ENCODE measurements at regions not wholly inside any gene's neighbourhood (a gene's known extent, or its start where the extent isn't known, plus 50 kb on each side); places are given as distances from the start of the nearest gene placed in this dataset.

DNA sequence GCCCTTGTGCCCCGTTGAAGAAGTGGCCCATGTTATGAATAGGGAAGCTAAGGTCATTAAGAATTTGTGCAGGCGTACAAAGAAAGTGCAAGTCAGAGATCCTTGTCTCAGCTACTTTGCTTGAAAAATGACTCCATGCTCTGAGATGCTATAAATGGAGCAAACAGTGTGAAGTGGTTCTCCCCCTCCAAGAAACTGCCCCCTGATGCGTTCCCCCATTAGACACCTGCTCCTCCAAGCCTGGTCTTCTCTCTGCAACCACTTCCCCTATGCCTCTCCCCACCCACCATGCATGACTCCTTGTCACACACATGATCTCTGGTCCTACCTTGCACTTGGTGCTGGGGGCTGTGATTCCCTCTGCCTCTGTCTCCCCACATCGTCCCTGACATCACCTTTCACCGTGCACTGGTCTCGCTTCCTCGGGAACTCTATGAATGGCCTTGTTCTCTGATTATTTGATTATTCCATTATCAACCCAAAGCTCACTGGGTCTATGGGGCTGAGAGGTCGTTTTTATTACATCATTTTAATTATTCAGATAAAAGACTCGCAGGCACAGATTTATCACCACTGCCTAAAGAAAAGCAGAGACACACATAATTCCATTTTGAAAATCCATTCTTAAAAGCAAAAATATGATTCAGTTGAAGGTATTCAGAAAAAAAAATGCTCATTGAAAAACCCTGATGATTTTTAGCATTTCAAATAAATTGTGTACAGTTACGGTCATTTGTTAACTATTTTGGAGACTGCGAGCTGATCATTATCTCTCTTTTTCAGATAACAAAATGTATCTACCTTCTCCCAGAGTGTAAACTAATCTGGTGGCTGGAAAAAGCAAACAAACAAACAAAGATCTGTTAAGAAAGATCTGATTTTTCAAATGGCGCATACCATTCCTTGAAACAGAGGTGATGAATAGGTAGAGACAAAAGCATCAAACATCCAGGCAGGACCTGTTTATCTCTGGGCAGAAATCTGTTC lies 294.9 kb downstream of the SOX11 start:
- no peak for DNase-seq (ENCODE audit: low read depth in 2 of 2)

DNA sequence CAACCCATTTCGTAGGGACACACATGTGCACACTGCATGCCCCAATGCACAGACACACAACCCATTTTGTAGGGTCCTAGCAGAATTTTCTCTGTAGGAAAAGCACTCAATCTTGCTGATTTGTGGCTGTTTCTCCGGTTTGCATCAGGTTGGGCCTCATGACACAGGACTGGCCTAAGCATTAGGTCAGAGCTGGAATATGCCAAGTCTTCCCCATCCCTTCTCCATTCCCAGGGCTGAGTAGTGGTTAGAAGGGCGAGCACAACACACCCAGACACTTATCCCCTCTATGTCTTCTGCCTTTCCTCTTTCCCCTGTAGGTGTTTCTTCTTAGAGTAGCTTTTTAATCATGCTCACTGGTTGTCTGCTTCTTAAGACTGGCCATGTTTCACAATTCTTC lies 295.9 kb downstream of the SOX11 start:
- DNase-seq (ENCODE audit: low read depth in 2 of 2), result no peak

DNA sequence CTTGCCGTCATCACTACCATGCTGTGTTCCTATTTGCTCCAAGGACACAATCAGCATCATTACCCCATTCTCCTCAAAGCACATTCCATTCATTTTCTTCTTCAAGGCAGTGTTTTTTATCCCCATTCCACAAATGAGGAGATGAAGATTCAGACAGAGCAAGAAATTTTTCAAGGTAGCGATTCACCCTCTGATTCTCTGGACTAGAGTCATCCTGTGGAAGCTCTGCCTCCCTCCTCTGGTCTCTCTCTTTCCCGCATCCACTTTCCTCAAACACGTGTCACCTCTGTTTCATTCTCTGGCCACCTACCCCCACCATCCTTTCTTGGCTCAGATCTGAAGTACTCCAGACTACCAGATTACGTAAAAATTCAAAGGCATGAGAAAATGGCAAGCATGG lies 297.9 kb downstream of the SOX11 start:
- DNase-seq (ENCODE audit: low read depth in 2 of 2), result no peak

DNA sequence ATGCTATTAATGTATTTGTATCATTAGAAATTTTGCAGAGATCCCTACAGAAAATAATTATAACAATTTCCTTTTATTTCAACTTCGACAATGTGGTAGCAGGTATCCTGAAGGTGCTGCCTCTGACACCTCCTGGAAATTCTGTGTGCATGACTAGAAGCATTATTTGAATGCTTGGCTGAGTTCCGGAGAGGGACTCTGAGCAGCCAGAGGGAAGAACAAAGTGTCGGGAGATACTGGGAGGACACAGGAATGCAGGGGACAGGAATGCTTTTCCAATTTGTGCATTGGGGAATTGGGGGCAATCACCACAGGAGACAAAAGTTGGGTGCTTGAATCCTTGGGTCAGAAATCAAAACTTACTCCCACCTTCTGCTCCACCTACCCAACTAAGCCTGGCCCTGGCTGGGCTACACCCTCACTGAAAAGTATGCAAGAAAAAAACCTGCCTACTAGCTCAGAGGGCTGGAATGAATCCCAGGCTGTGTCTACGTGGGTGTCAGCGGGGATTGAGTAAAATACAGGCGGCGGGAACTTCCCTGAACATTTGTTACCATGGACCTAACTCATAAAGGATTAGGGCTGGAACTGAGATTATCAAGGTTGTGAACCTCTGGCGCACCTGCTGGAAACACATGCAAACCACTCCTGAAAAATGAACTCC lies 299.3 kb downstream of the SOX11 start:
- no peak for DNase-seq (ENCODE audit: low read depth in 2 of 2)

DNA sequence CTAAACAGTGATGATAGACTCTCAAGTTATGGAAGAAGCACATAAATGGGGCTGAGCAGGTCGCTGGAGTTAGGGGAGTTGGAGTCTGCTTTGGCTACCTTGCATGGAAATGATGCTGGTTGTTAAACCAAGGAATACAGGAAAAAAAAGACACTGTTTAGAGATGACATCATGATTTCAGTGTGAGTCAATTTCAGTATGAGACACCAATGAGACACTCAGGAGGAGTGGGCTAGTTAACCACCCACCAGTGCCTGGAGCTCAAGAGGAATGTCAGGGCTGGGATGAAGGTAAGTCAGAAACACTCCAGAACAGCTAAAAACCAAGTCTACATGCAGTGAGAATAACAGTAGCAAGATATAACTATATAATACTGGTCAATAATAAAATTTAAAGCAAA lies 303.6 kb downstream of the SOX11 start:
- no peak for DNase-seq (ENCODE audit: low read depth in 2 of 2)

DNA sequence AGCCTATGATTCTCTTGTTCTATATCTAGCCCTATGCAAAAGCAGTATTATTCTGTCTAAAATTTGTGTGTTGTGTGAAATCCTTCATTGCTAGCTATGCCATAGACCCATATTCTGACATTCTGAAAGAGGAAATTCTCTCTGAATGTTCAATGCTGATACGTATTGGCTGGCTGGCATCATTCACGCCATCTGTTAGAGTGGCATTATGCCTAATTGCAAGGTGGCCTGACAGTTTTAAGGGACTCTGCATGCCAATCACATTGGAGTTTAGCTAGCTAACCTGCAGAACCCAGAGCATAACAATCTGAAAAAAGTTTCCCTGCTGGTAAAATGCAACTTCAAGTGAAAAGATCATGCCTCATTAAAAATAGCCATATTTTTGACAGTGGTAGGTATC lies 316.0 kb downstream of the SOX11 start:
- no peak for DNase-seq (ENCODE audit: low read depth in 2 of 2)

DNA sequence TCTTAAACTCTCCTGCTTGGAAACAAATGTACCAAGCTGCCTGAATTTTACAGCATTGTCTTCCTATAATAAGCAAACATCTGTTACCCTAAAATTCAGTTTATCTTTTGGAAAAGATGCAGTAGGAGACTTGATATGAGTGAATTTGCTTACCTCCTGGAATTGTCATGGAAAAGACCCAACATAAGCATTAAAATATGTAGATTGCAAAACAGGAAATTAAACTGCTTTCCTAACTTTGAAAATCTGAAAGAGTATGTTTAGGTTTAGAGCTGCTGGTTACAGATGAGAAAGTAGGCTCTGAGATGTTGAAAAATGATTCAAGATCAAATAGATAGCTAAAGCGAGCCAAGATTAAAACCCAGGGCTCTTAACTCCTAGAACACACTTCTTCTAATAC lies 316.5 kb downstream of the SOX11 start:
- no peak for DNase-seq (ENCODE audit: low read depth in 2 of 2)

DNA sequence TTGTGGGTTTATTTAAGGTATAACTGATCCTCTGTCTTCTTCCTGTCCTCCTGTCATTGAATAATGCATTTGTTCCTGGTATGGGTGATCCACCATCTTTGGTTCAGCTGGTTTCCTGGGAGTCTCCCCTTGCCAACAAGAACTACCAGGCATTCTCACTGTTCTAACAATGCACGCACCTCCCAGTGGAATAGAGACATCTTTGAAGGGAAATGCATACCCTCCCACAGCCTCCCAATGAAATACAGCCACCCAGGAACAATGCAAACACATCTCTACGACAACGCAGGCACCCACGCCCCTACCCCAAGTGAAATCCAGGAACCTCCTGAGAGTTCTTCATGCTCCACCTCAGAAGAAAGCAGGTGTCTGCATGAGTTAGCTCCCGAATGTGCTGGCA lies 318.0 kb downstream of the SOX11 start:
- no peak for DNase-seq (ENCODE audit: low read depth in 2 of 2)

DNA sequence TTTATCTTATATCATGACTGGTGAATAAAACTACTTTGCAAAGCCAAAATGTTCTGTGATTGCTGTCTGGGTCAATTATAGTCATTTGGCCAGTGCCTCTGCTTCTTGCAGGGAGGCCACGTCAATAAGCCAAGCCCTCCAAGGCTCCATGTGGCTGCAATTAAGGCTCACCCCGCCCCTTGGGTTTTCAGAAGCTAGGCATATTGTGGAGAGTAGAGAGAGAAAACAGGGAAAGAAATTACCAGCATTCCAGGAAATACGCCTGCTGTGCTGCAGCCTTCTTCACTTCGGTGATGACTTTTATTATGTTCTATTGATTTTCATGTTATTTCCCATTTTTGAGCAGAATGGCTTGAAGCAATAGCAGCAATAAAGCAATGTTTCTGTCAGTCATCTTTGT lies 319.7 kb downstream of the SOX11 start:
- DNase-seq (ENCODE audit: low read depth in 2 of 2), result no peak

DNA sequence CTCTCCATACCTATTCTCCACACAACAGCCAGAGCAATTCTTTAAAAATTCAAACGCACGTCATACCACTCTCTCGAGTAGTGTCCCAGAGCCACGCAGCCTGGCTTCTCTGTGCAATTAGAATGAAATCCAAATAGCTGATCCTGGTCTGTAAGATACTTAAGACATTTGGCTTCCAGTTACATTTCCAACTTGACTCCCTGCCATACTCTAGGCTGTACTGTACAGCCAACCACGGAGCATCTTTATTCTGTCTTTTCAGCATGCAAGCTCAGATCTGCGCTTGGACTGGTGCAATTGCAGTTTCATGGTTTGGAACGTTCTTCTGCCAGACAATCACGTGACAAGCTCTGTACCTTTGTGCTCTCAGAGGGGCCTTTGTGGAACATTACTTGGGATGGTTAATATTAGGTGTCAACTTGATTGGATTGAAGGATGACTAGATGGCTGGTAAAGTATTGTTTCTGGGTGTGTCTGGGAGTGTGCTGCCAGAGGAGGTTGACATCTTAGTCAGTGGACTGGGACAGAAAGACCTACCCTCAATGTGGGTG lies 325.6 kb downstream of the SOX11 start:
- no peak for DNase-seq (ENCODE audit: low read depth in 2 of 2)

DNA sequence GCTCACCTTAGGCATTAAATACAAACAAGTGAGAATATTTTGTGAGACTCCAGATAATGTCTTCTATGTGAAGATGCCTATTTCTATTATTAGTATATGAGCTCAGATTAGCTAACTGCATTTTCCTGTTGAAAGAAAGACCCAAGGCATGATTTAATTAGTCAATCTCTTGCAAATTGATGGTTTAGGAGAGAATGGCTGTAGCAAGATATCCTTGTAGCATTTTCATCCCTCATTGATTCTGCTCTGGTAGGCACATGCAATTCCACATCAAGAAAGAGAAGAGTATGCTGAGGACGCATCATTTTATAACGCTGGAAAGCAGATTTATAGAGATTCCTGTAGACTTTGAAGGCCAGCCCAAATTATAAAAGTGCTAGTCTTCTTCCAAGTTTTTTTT lies 332.0 kb downstream of the SOX11 start:
- DNase-seq (ENCODE audit: low read depth in 2 of 2), result no peak

DNA sequence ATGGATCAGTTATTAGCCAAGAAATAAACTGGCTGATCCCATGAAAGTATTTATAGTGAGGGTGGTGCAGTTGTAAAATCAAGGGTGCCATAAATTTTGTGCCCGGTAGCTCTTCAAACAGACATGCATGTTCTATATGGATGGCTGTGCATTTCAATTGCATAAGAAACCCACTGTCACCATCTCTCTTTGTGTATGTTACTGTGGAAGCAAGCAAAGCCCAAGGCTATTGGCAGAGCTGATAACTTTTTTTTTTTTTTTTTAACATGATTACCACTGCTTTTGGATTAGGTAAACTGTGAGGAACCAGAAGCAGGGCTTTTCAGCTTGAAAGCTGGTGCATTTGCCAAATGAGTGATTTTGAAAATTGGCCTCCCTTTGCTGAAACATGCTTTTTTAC lies 332.6 kb downstream of the SOX11 start:
- no peak for DNase-seq (ENCODE audit: low read depth in 2 of 2)

DNA sequence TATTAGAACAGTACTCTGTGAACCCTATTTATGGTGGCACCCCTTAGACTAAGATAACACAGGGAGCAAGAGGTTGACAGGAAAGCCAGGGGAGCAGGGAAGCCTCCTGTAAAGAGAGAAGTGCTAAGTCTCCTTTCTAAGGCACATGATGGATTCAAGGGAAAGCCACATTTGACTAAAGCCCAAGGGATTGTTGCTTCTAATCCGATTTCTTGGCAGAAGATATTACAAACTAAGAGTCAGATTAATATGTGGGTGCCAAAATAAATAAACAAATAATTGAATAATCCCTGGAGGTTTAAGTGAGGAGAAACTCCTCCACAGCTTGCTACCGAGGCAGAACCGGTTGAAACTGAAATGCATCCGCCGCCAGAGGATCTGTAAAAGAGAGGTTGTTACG lies 333.2 kb downstream of the SOX11 start:
- no peak for DNase-seq (ENCODE audit: low read depth in 2 of 2)

DNA sequence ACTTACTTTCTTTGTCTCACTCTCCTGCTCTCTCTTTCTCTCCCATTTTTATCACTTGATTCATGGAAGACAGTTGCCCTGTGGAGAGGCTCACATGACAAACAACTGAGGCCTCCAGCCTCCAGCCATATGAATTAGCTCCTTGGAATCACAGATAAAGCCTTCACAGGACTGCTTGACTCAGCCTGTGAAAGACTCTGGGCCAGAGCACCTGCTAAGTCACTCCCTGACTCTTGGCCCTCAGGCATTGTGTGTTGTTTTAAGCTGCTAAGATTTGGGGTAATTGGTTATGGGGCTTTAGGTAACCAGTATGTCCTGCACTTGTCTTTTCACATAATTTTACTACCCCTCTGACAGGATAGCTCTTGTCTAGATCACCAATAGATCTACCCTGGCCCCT lies 334.9 kb downstream of the SOX11 start:
- no peak for DNase-seq (ENCODE audit: low read depth in 2 of 2)

DNA sequence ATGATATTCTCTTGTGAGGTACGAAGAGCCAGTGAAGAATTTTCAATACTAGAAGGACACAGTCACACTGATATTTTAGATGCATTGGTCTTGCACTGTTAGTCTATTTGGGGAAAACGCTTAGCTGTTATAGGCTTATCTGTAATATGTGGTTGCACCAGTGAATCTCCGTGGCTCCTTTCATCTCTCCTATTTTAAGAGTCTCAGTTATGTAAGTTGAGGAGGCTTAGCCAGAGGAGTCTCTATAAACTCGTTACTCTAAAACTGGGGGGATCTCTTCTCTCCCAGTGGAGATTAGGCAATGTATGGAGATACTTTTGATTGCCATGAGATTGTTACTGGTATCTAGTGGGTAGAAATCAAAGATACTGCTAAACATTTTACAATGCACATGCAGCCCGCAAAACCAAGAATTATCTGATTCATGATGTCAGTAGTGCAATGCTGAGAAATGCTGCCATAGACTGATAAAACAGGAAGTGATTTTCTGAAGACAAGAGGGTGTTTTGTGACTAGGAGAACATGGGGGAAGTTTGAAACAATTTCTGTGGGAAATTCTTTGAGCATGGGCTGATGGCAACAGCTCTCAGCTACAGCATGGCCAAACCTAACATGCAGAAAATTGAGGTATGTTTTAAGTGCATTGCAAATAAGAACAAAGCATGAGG lies 339.1 kb downstream of the SOX11 start:
- DNase-seq (ENCODE audit: low read depth in 2 of 2), result no peak

DNA sequence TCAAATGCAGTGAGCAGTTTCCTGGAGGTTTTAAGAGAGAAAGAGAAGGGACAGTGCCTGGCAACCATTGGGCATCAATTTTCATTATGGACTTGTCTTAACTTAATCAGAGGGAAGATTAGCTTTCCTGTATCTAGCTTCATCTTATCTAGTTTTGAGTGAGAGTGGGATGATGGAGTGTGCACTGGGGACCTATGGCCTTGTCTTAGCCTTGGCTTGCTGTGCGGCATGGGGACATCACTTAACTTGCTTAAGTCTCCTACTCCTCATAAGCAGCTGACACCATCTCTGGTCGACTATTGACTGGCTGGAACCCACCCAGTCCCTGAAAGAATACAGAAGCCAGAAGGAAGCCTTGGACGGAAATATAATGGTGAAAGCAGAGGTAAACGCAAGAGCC lies 344.0 kb downstream of the SOX11 start:
- DNase-seq (ENCODE audit: low read depth in 2 of 2), result no peak

DNA sequence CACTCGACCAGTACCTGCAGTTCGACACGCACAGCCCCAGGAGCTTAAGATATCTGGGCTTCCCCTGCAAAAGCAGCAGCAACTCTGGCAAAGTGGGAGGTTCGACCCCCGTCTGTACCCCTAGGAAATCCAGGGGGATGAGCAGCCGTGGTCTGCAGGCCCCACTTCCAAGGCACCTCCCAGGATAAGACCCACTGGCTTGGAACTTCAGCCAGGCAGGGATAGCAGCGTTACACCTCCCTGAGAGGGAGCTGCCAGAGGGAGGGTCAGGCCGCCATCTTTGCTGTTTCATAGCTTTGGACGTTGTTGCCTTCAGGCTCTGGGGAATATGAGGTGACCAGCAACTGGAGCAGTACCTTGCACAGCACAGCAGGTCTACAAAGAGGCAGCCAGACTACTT lies 351.1 kb downstream of the SOX11 start:
- no peak for DNase-seq (ENCODE audit: low read depth in 2 of 2)

DNA sequence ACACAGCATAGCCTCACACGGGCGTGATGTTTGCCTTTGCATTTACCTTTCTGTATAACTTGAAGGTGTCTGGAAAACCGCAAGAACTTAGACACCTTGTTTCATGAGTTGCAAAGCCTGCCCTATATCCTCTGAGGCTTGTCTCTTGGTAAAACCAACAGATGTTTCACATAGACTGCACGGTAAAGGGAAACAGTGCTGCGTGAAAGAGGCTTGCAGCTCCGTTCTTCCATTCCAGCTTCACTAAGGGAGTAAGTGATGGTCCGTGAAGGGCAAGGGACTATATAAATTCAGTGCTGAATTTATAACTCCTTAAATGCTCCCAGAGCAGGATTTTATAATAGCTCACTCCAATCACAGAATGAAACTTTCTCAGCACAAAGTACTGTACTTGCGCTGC lies 360.5 kb downstream of the SOX11 start:
- no peak for DNase-seq (ENCODE audit: low read depth in 2 of 2)

DNA sequence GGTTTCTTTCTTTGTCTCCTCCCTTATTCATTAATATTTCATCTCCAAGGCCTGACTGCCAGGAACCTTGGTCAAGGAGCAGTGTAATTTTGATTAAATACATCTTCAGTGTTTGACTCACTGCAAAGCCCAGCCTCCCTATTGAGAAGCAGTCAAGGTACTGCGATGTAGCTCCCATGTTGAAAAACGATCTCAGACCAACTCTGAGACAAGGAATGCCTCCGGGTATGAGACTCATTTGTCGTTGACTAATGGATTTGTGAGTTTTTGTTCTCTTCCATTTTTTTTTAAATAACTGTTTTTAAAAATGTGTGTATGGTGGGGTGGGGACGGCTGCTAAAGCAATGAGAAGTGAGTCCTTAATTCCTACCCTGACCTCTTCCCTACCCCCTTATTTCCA lies 361.6 kb downstream of the SOX11 start:
- DNase-seq (ENCODE audit: low read depth in 2 of 2), result no peak

DNA sequence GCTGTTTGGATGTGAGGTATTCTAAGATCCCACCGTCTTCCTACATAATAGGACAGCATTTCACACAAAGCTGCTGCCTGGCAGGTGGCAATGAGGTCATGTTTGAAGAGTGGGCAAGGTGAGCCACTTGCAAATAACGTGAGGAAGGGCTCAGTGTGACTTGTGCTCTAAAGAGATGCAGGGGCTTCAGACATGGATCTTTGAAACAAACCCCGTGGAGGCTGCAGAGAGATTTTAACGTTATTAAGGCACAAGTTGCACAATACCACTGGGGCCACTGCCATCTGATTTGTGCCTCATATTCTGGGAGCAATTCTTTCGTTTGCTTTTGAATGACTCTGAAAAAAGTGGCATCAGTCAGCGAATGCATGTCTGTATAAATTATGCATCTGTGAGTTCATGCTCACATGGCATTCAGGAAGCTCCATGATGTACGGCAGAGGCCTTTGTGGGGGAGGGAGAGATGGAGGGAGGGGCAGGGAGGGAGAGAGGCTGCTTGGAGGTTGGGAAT lies 362.0 kb downstream of the SOX11 start:
- no peak for DNase-seq (ENCODE audit: low read depth in 2 of 2)

DNA sequence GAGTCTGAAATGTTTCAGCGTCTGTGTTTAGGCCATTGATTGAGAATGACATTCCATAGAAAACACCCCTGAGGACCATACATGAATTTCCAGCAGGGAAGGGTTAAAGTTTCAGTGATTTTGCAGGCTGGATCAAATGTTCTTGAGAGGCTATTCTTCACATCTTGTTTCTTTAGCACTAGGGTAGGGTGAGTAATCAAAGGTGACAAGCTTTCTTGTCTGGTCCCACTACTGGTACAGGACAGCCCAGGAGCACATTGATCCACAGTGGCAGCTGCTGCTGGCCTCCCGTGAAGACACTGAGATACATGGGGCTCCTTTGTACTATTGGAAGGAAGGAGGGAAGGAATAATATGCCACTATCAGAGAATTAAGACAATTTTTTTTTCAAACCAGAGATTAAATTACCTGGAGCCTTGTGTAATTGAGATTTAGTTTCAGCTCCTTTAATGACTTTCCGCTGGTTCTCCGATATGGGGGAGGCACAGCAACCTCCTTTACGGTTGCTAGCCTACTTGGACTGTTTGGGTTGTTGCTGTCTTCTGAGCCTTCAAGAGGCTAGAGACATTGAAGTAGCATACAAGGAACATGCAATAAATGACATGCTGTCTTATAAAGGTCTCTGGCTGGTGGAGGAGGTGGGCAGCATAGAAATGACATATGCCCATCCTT lies 368.9 kb downstream of the SOX11 start:
- no peak for DNase-seq (ENCODE audit: low read depth in 2 of 2)

DNA sequence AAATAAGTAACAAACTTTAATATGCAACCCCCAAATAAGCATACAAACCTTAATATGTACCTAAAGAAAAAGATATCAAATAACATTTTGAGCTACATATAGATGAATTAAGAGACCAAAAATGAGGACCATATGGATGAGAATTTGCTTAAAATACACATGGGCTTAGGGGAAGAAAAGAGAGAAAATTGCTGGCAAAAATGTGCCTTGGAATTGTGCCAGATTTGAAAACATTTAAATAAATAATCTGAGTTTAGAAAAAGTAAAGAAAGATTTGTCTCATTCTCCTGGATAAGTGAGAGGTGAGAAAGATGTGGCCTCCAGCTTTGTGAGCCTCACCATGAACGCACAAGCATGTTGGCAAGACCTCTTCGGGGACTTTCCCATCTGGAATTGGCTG lies 372.6 kb downstream of the SOX11 start:
- DNase-seq (ENCODE audit: low read depth in 2 of 2), result no peak
